ENCODE measurements at regions not wholly inside any gene's neighbourhood (a gene's known extent, or its start where the extent isn't known, plus 50 kb on each side); places are given as distances from the start of the nearest gene placed in this dataset.

- DNase-seq: no peak
Measured at GRCh38 chr4:166657261-166657660, 577.0 kb downstream of the SPOCK3 start.

- DNase-seq: no peak
Measured at GRCh38 chr4:166658585-166658984, 575.7 kb downstream of the SPOCK3 start.

GRCh38 chr4:166662266-166662843 lies 571.9 kb downstream of the SPOCK3 start:
- DNase-seq: no peak

GRCh38 chr4:166670341-166670740 lies 564.0 kb downstream of the SPOCK3 start:
- no peak for DNase-seq

- DNase-seq: no peak
Measured at GRCh38 chr4:166673911-166674310, 560.4 kb downstream of the SPOCK3 start.

GRCh38 chr4:166675411-166675810 lies 558.9 kb downstream of the SPOCK3 start:
- no peak for DNase-seq

- no peak for DNase-seq
Measured at GRCh38 chr4:166680796-166681195, 553.5 kb downstream of the SPOCK3 start.

GRCh38 chr4:166682200-166682599 lies 552.1 kb downstream of the SPOCK3 start:
- DNase-seq: no peak

Data from NCI-H2029 (cell line).